ENCODE measurements at regions not wholly inside any gene's neighbourhood (a gene's known extent, or its start where the extent isn't known, plus 50 kb on each side); places are given as distances from the start of the nearest gene placed in this dataset.
"Not testable (repeated sequence)": the region's sequence is repeated elsewhere in the genome, so short reads cannot be mapped to it uniquely, and the experiment has no call there.

- no peak for DNase-seq (ENCODE audit: low read depth)
Measured at GRCh38 chr4:170464614-170465197, 374.9 kb upstream of the AADAT start.

- DNase-seq (ENCODE audit: low read depth), result no peak
Measured at GRCh38 chr4:170446782-170447181, 357.0 kb upstream of the AADAT start.

GRCh38 chr4:170441146-170441545 is 351.4 kb upstream of the AADAT start:
- not testable (repeated sequence) for DNase-seq (ENCODE audit: low read depth)

GRCh38 chr4:170428929-170429328 is 339.2 kb upstream of the AADAT start:
- DNase-seq (ENCODE audit: low read depth), result no peak

GRCh38 chr4:170425521-170426143 is 335.9 kb upstream of the AADAT start:
- no peak for DNase-seq (ENCODE audit: low read depth)

- no peak for DNase-seq (ENCODE audit: low read depth)
Measured at GRCh38 chr4:170425040-170425439, 335.3 kb upstream of the AADAT start.

- no peak for DNase-seq (ENCODE audit: low read depth)
Measured at GRCh38 chr4:170423137-170423536, 333.4 kb upstream of the AADAT start.

GRCh38 chr4:170420255-170420693 is 330.5 kb upstream of the AADAT start:
- DNase-seq (ENCODE audit: low read depth), result no peak

GRCh38 chr4:170414961-170415360 is 325.2 kb upstream of the AADAT start:
- DNase-seq (ENCODE audit: low read depth), result no peak

GRCh38 chr4:170414360-170414759 is 324.6 kb upstream of the AADAT start:
- DNase-seq (ENCODE audit: low read depth), result no peak

- no peak for DNase-seq (ENCODE audit: low read depth)
Measured at GRCh38 chr4:170413951-170414350, 324.2 kb upstream of the AADAT start.

GRCh38 chr4:170400361-170400760 is 310.6 kb upstream of the AADAT start:
- no peak for DNase-seq (ENCODE audit: low read depth)

- no peak for DNase-seq (ENCODE audit: low read depth)
Measured at GRCh38 chr4:170399581-170400293, 310.0 kb upstream of the AADAT start.

- DNase-seq (ENCODE audit: low read depth), result no peak
Measured at GRCh38 chr4:170398218-170398617, 308.5 kb upstream of the AADAT start.

- DNase-seq (ENCODE audit: low read depth), result no peak
Measured at GRCh38 chr4:170395773-170396172, 306.0 kb upstream of the AADAT start.

- no peak for DNase-seq (ENCODE audit: low read depth)
Measured at GRCh38 chr4:170391066-170391740, 301.4 kb upstream of the AADAT start.

GRCh38 chr4:170389411-170389810 is 299.7 kb upstream of the AADAT start:
- DNase-seq (ENCODE audit: low read depth), result no peak

GRCh38 chr4:170388255-170388654 is 298.5 kb upstream of the AADAT start:
- DNase-seq (ENCODE audit: low read depth), result no peak

- DNase-seq (ENCODE audit: low read depth), result no peak
Measured at GRCh38 chr4:170386971-170387370, 297.2 kb upstream of the AADAT start.

- DNase-seq (ENCODE audit: low read depth), result no peak
Measured at GRCh38 chr4:170386511-170386910, 296.8 kb upstream of the AADAT start.

- no peak for DNase-seq (ENCODE audit: low read depth)
Measured at GRCh38 chr4:170374770-170375169, 285.0 kb upstream of the AADAT start.

- DNase-seq (ENCODE audit: low read depth), result no peak
Measured at GRCh38 chr4:170348945-170349344, 259.2 kb upstream of the AADAT start.
